ENCODE measurements at regions not wholly inside any gene's neighbourhood (a gene's known extent, or its start where the extent isn't known, plus 50 kb on each side); places are given as distances from the start of the nearest gene placed in this dataset.

GRCh38 chr5:38753141-38753540, 92.7 kb upstream of the OSMR start:
- Histone ChIP-seq H4K20me1 (ENCODE audit: insufficient read depth, low read length, poor library complexity, severe bottlenecking) (no peaks in the 10 kb centered on the region), H3K4me1 (ENCODE audit: insufficient read depth, low read length, poor library complexity, severe bottlenecking) (no peaks in the 10 kb centered on the region), H3F3A (ENCODE audit: low read depth) (no peaks in the 10 kb centered on the region), H3K79me2 (ENCODE audit: insufficient read depth, low read length) (no peaks in the 10 kb centered on the region), H3K27me3 (ENCODE audit: insufficient read depth, low read length, poor library complexity, severe bottlenecking) (no peaks in the 10 kb centered on the region), H3K36me3 (ENCODE audit: insufficient read depth, low read length) (no peaks in the 10 kb centered on the region), H3K9me2 (replicated peaks; ENCODE audit: low read depth, low read length) (no peaks in the 10 kb centered on the region), H3K4me2 (ENCODE audit: low read depth, low read length, poor library complexity, severe bottlenecking) (no peak overlapping the region), H3K4me3 (ENCODE audit: low read length, poor library complexity, severe bottlenecking) (no peak overlapping the region), H3K9me3 (ENCODE audit: insufficient read depth, low read depth, low read length) (no peaks in the 10 kb centered on the region), H3K9ac (ENCODE audit: low read depth, low read length, poor library complexity, severe bottlenecking) (no peak overlapping the region), H2AFZ (ENCODE audit: low read length) (no peak overlapping the region)
- TF ChIP-seq EZH2phosphoT487 (IDR thresholded peaks at IDR 0.05; ENCODE audit: borderline replicate concordance) = no peak
- no peak for TF ChIP-seq CTCF (conservative IDR thresholded peaks at IDR 0.05; ENCODE audit: low read length)

GRCh38 chr5:38753776-38754175, 92.0 kb upstream of the OSMR start:
- TF ChIP-seq EZH2phosphoT487 (IDR thresholded peaks at IDR 0.05; ENCODE audit: borderline replicate concordance) (no peak), CTCF (conservative IDR thresholded peaks at IDR 0.05; ENCODE audit: low read length) (no peak)
- Histone ChIP-seq H3K9me2 (replicated peaks; ENCODE audit: low read depth, low read length) (no peaks in the 10 kb centered on the region), H2AFZ (ENCODE audit: low read length) (no peak overlapping the region)

GRCh38 chr5:38755181-38755580, 90.6 kb upstream of the OSMR start:
- Histone ChIP-seq H3K9me3 (ENCODE audit: insufficient read depth, low read depth, low read length) (no peaks in the 10 kb centered on the region), H2AFZ (ENCODE audit: low read length) (no peak overlapping the region), H3K27me3 (ENCODE audit: insufficient read depth, low read length, poor library complexity, severe bottlenecking) (no peaks in the 10 kb centered on the region), H3K9me2 (replicated peaks; ENCODE audit: low read depth, low read length) (no peaks in the 10 kb centered on the region), H3K36me3 (ENCODE audit: insufficient read depth, low read length) (no peaks in the 10 kb centered on the region), H3K4me2 (ENCODE audit: low read depth, low read length, poor library complexity, severe bottlenecking) (no peak overlapping the region), H3K9ac (ENCODE audit: low read depth, low read length, poor library complexity, severe bottlenecking) (no peak overlapping the region), H3K4me3 (ENCODE audit: low read length, poor library complexity, severe bottlenecking) (no peak overlapping the region), H3K4me1 (ENCODE audit: insufficient read depth, low read length, poor library complexity, severe bottlenecking) (no peaks in the 10 kb centered on the region), H3K79me2 (ENCODE audit: insufficient read depth, low read length) (no peaks in the 10 kb centered on the region), H4K20me1 (ENCODE audit: insufficient read depth, low read length, poor library complexity, severe bottlenecking) (no peaks in the 10 kb centered on the region), H3F3A (ENCODE audit: low read depth) (no peaks in the 10 kb centered on the region)
- TF ChIP-seq CTCF (conservative IDR thresholded peaks at IDR 0.05; ENCODE audit: low read length) (no peak), EZH2phosphoT487 (IDR thresholded peaks at IDR 0.05; ENCODE audit: borderline replicate concordance) (no peak)

More at GRCh38 chr5:38753776-38754175, 92.0 kb upstream of the OSMR start:
- Histone ChIP-seq H3K27me3 (ENCODE audit: insufficient read depth, low read length, poor library complexity, severe bottlenecking) (no peaks in the 10 kb centered on the region), H3K36me3 (ENCODE audit: insufficient read depth, low read length) (no peaks in the 10 kb centered on the region), H3K4me2 (ENCODE audit: low read depth, low read length, poor library complexity, severe bottlenecking) (no peak overlapping the region), H4K20me1 (ENCODE audit: insufficient read depth, low read length, poor library complexity, severe bottlenecking) (no peaks in the 10 kb centered on the region), H3K4me1 (ENCODE audit: insufficient read depth, low read length, poor library complexity, severe bottlenecking) (no peaks in the 10 kb centered on the region), H3K9ac (ENCODE audit: low read depth, low read length, poor library complexity, severe bottlenecking) (no peak overlapping the region), H3K9me3 (ENCODE audit: insufficient read depth, low read depth, low read length) (no peaks in the 10 kb centered on the region), H3K4me3 (ENCODE audit: low read length, poor library complexity, severe bottlenecking) (no peak overlapping the region), H3F3A (ENCODE audit: low read depth) (no peaks in the 10 kb centered on the region), H3K79me2 (ENCODE audit: insufficient read depth, low read length) (no peaks in the 10 kb centered on the region)
